GM12892 (cell line): ENCODE measurements at regions not wholly inside any gene's neighbourhood (a gene's known extent, or its start where the extent isn't known, plus 50 kb on each side); places are given as distances from the start of the nearest gene placed in this dataset.

Source experiments
- POLR2A ChIP-seq: IDR thresholded peaks from 2 replicates; pipeline ENCODE4 v1.6.1; 2011; ENCODE audit warnings: low read depth, low read length, control low read depth
- TAF1 ChIP-seq: IDR thresholded peaks from 2 replicates; pipeline ENCODE4 v1.6.1; 2011; ENCODE audit warnings: low read depth, mild to moderate bottlenecking, control low read depth, low read length, borderline replicate concordance

DNA sequence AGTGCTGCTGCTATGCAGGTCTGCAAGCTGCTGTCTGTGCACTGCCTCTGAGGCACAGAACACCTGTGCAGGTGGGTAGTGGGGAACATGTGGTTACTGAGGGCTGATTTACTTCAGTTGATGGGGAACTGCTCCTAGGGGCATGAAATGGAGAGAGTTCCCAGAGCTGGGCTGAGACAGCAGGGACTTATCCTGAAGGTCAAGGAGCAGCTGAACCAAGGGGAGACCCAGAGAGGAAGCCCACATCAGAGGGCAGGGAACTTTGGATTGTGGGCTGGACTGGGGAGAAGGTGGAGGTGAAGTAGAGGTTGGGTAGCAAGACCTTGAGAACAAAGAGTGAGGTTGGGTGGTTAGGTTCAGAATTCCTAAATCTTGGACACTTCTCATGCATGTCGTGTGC, 311.9 kb downstream of the AACS start:
- no peak for TF ChIP-seq POLR2A
- no peak for TF ChIP-seq TAF1
